Stimulated activated CD8-positive, alpha-beta memory T cell treated with anti-CD3 and anti-CD28 coated beads, Interleukin-15, amount 100 ng/mL, for 24 hours (primary cell): ENCODE measurements at regions not wholly inside any gene's neighbourhood (a gene's known extent, or its start where the extent isn't known, plus 50 kb on each side); places are given as distances from the start of the nearest gene placed in this dataset.
"Not testable (repeated sequence)": the region's sequence is repeated elsewhere in the genome, so short reads cannot be mapped to it uniquely, and the experiment has no call there.

Source experiments
- DNase-seq: peaks from one replicate; pipeline ENCODE4 v3.0.0-alpha.2; 2020; ENCODE audit warnings: low read depth

GRCh38 chr2:57437077-57437476 lies 609.5 kb upstream of the VRK2 start:
- DNase-seq = no peak

GRCh38 chr2:57440437-57440836 lies 606.2 kb upstream of the VRK2 start:
- no peak for DNase-seq

DNA sequence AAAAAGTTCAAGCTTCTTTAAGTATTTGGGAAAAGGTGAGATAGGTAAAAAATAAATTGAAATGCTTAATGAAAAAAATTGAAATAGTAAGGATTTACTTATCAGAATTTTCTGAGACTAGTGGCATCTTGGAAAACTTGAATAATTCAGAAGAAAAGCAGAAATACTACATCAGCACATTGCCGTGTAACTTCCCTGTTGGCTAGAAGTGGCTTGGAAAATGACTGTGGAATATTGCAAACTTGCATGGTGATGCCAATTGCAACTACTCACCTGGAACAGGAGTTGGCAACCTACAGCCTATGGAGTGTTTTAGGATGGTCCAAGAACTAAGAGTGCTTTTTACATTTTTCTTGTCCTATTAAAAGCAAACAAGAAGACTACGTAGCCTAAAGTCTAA lies 603.5 kb upstream of the VRK2 start:
- no peak for DNase-seq

GRCh38 chr2:57443973-57444521 lies 602.6 kb upstream of the VRK2 start:
- DNase-seq = no peak

DNA sequence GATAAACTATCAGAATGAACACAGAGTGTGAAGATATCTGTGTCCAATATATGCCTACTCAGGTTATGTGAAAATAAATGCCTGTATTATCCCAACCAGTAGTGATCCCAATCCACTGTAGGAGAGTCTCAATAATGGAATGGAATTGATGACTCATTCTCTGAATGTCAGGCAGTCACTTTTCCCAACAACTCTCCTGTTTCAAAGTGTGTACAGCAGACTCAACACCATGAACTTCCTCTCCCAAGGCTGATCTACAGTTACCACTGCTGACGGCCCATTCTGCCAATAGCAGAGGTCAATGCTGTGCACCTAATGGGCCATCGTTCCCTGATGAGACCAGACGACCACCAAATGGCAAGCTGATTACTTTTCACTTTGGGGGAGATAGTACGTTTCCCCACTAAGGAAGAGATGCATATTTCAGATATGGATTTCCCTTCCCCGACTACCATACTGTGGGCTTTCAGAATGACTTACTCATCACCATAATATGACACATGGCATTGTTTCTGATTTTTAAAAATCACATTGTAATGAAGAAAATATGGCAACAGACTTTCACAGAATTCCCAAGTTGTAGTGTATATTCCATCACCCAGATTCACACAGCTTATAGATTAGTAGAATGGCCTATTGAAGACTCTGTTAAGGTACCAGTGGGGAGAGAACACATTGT lies 601.7 kb upstream of the VRK2 start:
- DNase-seq = no peak

- no peak for DNase-seq
Observed at GRCh38 chr2:57448816-57449215, 597.8 kb upstream of the VRK2 start.

DNA sequence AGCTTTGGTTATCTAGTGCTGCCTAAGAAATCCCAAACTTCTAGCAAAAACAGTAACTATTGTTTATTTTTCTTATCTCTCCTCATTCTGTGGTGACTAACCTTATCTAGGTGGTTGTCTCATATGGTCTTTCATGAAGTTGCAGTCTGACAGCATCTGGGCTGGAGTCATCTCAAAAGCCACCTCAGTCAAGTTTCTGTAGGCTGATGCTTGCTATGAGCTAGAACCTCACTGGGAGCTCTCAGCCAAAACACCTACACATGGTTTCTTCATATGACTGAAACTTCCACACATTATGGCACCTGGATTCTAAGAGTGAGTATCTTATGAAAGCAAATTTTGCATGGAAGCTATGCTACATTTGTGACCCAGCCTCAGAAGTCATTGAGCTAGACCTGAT lies 596.4 kb upstream of the VRK2 start:
- DNase-seq = no peak

GRCh38 chr2:57452634-57453033 lies 594.0 kb upstream of the VRK2 start:
- DNase-seq = no peak

GRCh38 chr2:57453945-57454344 lies 592.7 kb upstream of the VRK2 start:
- DNase-seq = no peak

- no peak for DNase-seq
Observed at GRCh38 chr2:57460396-57461276, 586.0 kb upstream of the VRK2 start.

- DNase-seq = no peak
Observed at GRCh38 chr2:57461624-57462023, 585.0 kb upstream of the VRK2 start.

DNA sequence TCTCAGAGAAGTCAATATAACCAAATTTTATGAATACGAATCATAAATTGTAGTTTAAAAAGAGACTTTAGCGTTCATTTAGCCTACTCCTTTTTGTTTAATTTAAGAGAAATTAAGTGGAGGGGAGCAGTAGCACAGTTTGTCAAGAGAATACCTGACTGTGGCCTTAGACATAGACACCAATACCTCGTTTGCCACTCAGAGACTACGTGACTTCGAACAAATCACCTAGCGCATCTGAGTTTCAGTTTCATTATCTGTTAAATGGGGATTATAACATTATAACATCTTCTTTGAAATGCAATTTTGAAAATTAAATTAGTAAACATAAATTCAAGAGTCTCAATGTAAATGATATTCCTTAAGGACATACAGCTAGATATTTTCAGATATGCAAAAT lies 581.5 kb upstream of the VRK2 start:
- no peak for DNase-seq

- DNase-seq = no peak
Observed at GRCh38 chr2:57465967-57466366, 580.6 kb upstream of the VRK2 start.

DNA sequence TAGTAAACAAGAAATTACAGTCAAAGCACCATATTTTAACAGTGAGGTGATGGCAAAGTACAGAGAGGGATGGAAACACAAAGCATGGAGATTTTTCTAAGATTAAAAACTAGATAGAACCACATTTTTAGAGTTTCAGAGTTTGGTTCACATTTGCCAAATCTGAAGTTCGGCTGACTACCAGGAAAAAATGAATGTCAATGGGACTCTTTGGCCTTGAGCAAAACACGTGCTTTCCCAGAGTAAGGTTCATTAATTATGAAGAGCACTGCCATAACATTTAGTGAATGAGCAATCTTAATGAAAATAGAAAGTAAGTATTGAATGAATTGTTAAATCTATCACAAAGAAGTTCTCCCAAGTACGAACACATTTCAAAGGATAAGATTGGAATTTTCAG lies 571.2 kb upstream of the VRK2 start:
- DNase-seq = no peak

GRCh38 chr2:57479981-57480380 lies 566.6 kb upstream of the VRK2 start:
- DNase-seq = no peak

GRCh38 chr2:57488061-57488460 lies 558.5 kb upstream of the VRK2 start:
- DNase-seq = no peak

- DNase-seq = no peak
Observed at GRCh38 chr2:57490741-57491140, 555.9 kb upstream of the VRK2 start.

- no peak for DNase-seq
Observed at GRCh38 chr2:57491213-57491612, 555.4 kb upstream of the VRK2 start.

DNA sequence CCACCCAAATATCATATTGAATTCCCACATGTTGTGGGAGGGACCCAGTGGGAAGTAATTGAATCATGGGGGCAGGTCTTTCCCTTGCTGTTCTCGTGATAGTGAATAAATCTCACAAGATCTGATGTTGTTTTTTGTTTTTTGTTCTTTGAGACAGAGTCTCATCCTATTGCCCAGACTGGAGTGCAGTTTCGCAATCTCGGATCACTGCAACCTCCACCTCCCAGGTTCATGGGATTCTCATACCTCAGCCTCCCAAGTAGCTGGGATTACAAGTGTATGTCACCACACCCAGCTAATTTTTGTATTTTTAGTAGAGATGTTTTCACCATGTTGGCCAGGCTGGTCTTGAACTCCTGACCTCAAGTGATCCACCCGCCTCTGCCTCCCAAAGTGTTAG lies 552.6 kb upstream of the VRK2 start:
- not testable (repeated sequence) for DNase-seq

- DNase-seq = no peak
Observed at GRCh38 chr2:57497489-57498096, 549.0 kb upstream of the VRK2 start.

GRCh38 chr2:57504787-57505186 lies 541.8 kb upstream of the VRK2 start:
- no peak for DNase-seq

- DNase-seq = no peak
Observed at GRCh38 chr2:57509189-57509588, 537.4 kb upstream of the VRK2 start.

GRCh38 chr2:57510704-57511103 lies 535.9 kb upstream of the VRK2 start:
- no peak for DNase-seq
